ENCODE measurements at regions not wholly inside any gene's neighbourhood (a gene's known extent, or its start where the extent isn't known, plus 50 kb on each side); places are given as distances from the start of the nearest gene placed in this dataset.

- no peak overlapping the region for H2AK5ac ChIP-seq (ENCODE audit: low read depth, low read length)
- FAIRE-seq (no peak), DNase-seq (ENCODE audit: low read depth in 1 of 2, low spot score in 2 of 2) (no peak)
- H3K18ac ChIP-seq (ENCODE audit: extremely low read depth, low read length), result no peak overlapping the region
- no peak overlapping the region for H3K4me2 ChIP-seq (ENCODE audit: insufficient read depth in 1 of 2, low read depth in 2 of 2, low read length in 2 of 2)
- H3K14ac ChIP-seq (ENCODE audit: insufficient read length), result no peak overlapping the region
- ChIA-PET CTCF (ENCODE audit: partially characterized antibody) (no interaction called here), POLR2A (ENCODE audit: partially characterized antibody) (no interaction called here)
- no peak overlapping the region for H2BK20ac ChIP-seq (ENCODE audit: low read length)
- H2BK5ac ChIP-seq (ENCODE audit: low read depth, low read length), result no peak overlapping the region
- no peak overlapping the region for H3K4ac ChIP-seq (replicated peaks; ENCODE audit: insufficient read length, low read depth, low read length)
- no peak overlapping the region for H3K27ac ChIP-seq (ENCODE audit: low read depth, low read length)
- no peak overlapping the region for H3K4me3 ChIP-seq (ENCODE audit: extremely low read depth in 1 of 4, insufficient read depth in 2 of 4, low read depth in 3 of 4, low read length in 4 of 4)
- no peaks in the 10 kb centered on the region for H3K27me3 ChIP-seq (replicated peaks in 1 of 4; ENCODE audit: control insufficient read depth in 3 of 4, extremely low read depth in 1 of 4, insufficient read depth in 3 of 4, low read length in 3 of 4)
- no peak overlapping the region for H4K5ac ChIP-seq (ENCODE audit: insufficient read length, low read depth, low read length)
- no peak overlapping the region for H4K8ac ChIP-seq (ENCODE audit: extremely low read depth, insufficient read depth, low read length)
- H3K79me2 ChIP-seq (ENCODE audit: control insufficient read depth in 1 of 2, insufficient read depth in 2 of 2, low read length in 2 of 2), result no peaks in the 10 kb centered on the region
- no peak overlapping the region for H2BK12ac ChIP-seq (ENCODE audit: low read depth, low read length)
- H3K79me1 ChIP-seq (ENCODE audit: low read depth, low read length), result no peaks in the 10 kb centered on the region
- H2AFZ ChIP-seq (ENCODE audit: low read length), result no peak overlapping the region
- no peak overlapping the region for H2BK15ac ChIP-seq (ENCODE audit: low read length)
- no peak overlapping the region for H2BK120ac ChIP-seq (replicated peaks; ENCODE audit: low read depth, low read length)
- TF ChIP-seq EGR1 (IDR thresholded peaks at IDR 0.05; ENCODE audit: borderline replicate concordance, low read depth, low read length), result no peak
- TF ChIP-seq MAX (IDR thresholded peaks at IDR 0.05), result no peak
- no peak for TF ChIP-seq RNF2 (IDR thresholded peaks at IDR 0.05; ENCODE audit: borderline replicate concordance, low read depth, low read length, missing control alignments, poor library complexity, severe bottlenecking)
- TF ChIP-seq ZNF274 (IDR thresholded peaks at IDR 0.05; ENCODE audit: borderline replicate concordance, extremely low read depth, low read length), result no peak
- no peak for TF ChIP-seq TAF1 (IDR thresholded peaks at IDR 0.05; ENCODE audit: low read depth, low read length)
- TF ChIP-seq NANOG (IDR thresholded peaks at IDR 0.05; ENCODE audit: insufficient read depth, low read depth, low read length, poor library complexity, severe bottlenecking), result no peak
- no peak for TF ChIP-seq NRF1 (IDR thresholded peaks at IDR 0.05; ENCODE audit: low read depth, low read length)
- TF ChIP-seq KDM1A (IDR thresholded peaks at IDR 0.05; ENCODE audit: borderline replicate concordance, low read length), result no peak
- no peaks in the 10 kb centered on the region for H4K20me1 ChIP-seq (replicated peaks in 1 of 2; ENCODE audit: control insufficient read depth in 1 of 2, insufficient read depth in 2 of 2, low read length in 2 of 2)
- 92% methylated on average over 3 of the region's 3 CpGs; no CpG with 5 or more reads in 1 of the 2 experiments for WGBS, 2 experiments (ENCODE audit: extremely low coverage in 1 of 2, insufficient coverage in 1 of 2, insufficient read length in 1 of 2, insufficient replicate concordance in 2 of 2, low coverage in 1 of 2, low lambda C conversion rate in 2 of 2, missing lambda C conversion rate in 1 of 2)
- no peak overlapping the region for H3K9ac ChIP-seq (replicated peaks in 1 of 4; ENCODE audit: extremely low read depth in 1 of 4, low read depth in 3 of 4, low read length in 3 of 4)
- H3K36me3 ChIP-seq (ENCODE audit: control insufficient read depth in 2 of 4, insufficient read depth in 4 of 4, low read length in 3 of 4), result no peaks in the 10 kb centered on the region
- no peaks in the 10 kb centered on the region for H3K9me3 ChIP-seq (ENCODE audit: insufficient read depth in 2 of 2, low read depth in 1 of 2, low read length in 1 of 2)
- H3K4me1 ChIP-seq (replicated peaks in 1 of 4; ENCODE audit: control insufficient read depth in 3 of 4, insufficient read depth in 4 of 4, low read length in 3 of 4), result no peaks in the 10 kb centered on the region
- H3K23ac ChIP-seq (ENCODE audit: insufficient read length), result no peak overlapping the region
- H4K91ac ChIP-seq (replicated peaks; ENCODE audit: insufficient read length, low read length), result no peak overlapping the region
- H3K23me2 ChIP-seq (ENCODE audit: low read depth, low read length), result no peaks in the 10 kb centered on the region
- no peak overlapping the region for H3K56ac ChIP-seq (replicated peaks; ENCODE audit: insufficient read length, low read depth, low read length)
Observed at GRCh38 chr9:90466441-90466840, 176.2 kb downstream of the DIRAS2 start.

Measured in H1 (cell line).